GM23338 (cell line): ENCODE measurements at regions not wholly inside any gene's neighbourhood (a gene's known extent, or its start where the extent isn't known, plus 50 kb on each side); places are given as distances from the start of the nearest gene placed in this dataset.

ENCODE experiments used
- CREB1 ChIP-seq: fragments of 250-450 bp; sonication (Bioruptor Pico); IDR thresholded peaks from 2 replicates; pipeline ENCODE4 v1.5.0; 2020; ENCODE audit warnings: low read depth, mild to moderate bottlenecking, moderate library complexity
- ETS1 ChIP-seq: IDR thresholded peaks from 2 replicates; pipeline ENCODE4 v1.6.1; 2016; ENCODE audit warnings: antibody characterized with exemption
- EZH2 ChIP-seq: fragments of 200-600 bp; sonication (generic); IDR thresholded peaks from one replicate; pipeline ENCODE4 v1.8.0; 2017; ENCODE audit warnings: antibody characterized with exemption, mild to moderate bottlenecking, low read depth; ENCODE audit not compliant: unreplicated experiment
- EZH2phosphoT487 ChIP-seq: fragments of 200-600 bp; sonication (generic); IDR thresholded peaks from one replicate; pipeline ENCODE4 v1.8.1; 2018; ENCODE audit warnings: antibody characterized with exemption; ENCODE audit not compliant: unreplicated experiment
- JUNB ChIP-seq: IDR thresholded peaks from one replicate; pipeline ENCODE4 v1.6.1; 2016; ENCODE audit warnings: antibody characterized with exemption; ENCODE audit not compliant: unreplicated experiment
- POLR2AphosphoS5 ChIP-seq: IDR thresholded peaks from 2 replicates; pipeline ENCODE4 v1.6.1; 2016; ENCODE audit warnings: antibody characterized with exemption, low read depth
- ZNF114 ChIP-seq: fragments of 250-450 bp; sonication (Bioruptor Pico); IDR thresholded peaks from 2 replicates; pipeline ENCODE4 v1.5.0; 2020; ENCODE audit warnings: mild to moderate bottlenecking, moderate library complexity
- ZNF331 ChIP-seq: fragments of 250-450 bp; sonication (Bioruptor Pico); IDR thresholded peaks from 2 replicates; pipeline ENCODE4 v1.5.0; 2020; ENCODE audit warnings: low read depth, mild to moderate bottlenecking, moderate library complexity
- TF ChIP-seq, protein P1 (sequence below), 2 experiments: fragments of 200-600 bp in 1 of 2; sonication (generic) in 1 of 2; conservative IDR thresholded peaks; 2 replicates each; pipeline versions ENCODE4 v1.5.1 to v1.6.1; 2016 to 2017; ENCODE audit warnings: antibody characterized with exemption in 2 of 2, low read depth in 2 of 2, mild to moderate bottlenecking in 2 of 2, moderate library complexity in 1 of 2
- TF ChIP-seq, protein P2 (sequence below): IDR thresholded peaks from one replicate; pipeline ENCODE4 v1.6.1; 2018; ENCODE audit warnings: antibody characterized with exemption; ENCODE audit not compliant: unreplicated experiment
- TF ChIP-seq, protein P3 (sequence below): fragments of 250-450 bp; sonication (Bioruptor Pico); IDR thresholded peaks from 2 replicates; pipeline ENCODE4 v1.5.0; 2020; ENCODE audit warnings: mild to moderate bottlenecking, moderate library complexity

- TF ChIP-seq, protein P1, sequence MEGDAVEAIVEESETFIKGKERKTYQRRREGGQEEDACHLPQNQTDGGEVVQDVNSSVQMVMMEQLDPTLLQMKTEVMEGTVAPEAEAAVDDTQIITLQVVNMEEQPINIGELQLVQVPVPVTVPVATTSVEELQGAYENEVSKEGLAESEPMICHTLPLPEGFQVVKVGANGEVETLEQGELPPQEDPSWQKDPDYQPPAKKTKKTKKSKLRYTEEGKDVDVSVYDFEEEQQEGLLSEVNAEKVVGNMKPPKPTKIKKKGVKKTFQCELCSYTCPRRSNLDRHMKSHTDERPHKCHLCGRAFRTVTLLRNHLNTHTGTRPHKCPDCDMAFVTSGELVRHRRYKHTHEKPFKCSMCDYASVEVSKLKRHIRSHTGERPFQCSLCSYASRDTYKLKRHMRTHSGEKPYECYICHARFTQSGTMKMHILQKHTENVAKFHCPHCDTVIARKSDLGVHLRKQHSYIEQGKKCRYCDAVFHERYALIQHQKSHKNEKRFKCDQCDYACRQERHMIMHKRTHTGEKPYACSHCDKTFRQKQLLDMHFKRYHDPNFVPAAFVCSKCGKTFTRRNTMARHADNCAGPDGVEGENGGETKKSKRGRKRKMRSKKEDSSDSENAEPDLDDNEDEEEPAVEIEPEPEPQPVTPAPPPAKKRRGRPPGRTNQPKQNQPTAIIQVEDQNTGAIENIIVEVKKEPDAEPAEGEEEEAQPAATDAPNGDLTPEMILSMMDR (conservative IDR thresholded peaks at IDR 0.05; ENCODE audit: low read depth in 2 of 2) = no peak
- TF ChIP-seq, protein P2, sequence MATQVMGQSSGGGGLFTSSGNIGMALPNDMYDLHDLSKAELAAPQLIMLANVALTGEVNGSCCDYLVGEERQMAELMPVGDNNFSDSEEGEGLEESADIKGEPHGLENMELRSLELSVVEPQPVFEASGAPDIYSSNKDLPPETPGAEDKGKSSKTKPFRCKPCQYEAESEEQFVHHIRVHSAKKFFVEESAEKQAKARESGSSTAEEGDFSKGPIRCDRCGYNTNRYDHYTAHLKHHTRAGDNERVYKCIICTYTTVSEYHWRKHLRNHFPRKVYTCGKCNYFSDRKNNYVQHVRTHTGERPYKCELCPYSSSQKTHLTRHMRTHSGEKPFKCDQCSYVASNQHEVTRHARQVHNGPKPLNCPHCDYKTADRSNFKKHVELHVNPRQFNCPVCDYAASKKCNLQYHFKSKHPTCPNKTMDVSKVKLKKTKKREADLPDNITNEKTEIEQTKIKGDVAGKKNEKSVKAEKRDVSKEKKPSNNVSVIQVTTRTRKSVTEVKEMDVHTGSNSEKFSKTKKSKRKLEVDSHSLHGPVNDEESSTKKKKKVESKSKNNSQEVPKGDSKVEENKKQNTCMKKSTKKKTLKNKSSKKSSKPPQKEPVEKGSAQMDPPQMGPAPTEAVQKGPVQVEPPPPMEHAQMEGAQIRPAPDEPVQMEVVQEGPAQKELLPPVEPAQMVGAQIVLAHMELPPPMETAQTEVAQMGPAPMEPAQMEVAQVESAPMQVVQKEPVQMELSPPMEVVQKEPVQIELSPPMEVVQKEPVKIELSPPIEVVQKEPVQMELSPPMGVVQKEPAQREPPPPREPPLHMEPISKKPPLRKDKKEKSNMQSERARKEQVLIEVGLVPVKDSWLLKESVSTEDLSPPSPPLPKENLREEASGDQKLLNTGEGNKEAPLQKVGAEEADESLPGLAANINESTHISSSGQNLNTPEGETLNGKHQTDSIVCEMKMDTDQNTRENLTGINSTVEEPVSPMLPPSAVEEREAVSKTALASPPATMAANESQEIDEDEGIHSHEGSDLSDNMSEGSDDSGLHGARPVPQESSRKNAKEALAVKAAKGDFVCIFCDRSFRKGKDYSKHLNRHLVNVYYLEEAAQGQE = no peak
- no peak for TF ChIP-seq EZH2phosphoT487
- no peak for TF ChIP-seq POLR2AphosphoS5
- no peak for TF ChIP-seq EZH2
- TF ChIP-seq CREB1 (CRISPR knock-in tag) = no peak
- TF ChIP-seq JUNB = no peak
- no peak for TF ChIP-seq ETS1
- TF ChIP-seq, protein P3, sequence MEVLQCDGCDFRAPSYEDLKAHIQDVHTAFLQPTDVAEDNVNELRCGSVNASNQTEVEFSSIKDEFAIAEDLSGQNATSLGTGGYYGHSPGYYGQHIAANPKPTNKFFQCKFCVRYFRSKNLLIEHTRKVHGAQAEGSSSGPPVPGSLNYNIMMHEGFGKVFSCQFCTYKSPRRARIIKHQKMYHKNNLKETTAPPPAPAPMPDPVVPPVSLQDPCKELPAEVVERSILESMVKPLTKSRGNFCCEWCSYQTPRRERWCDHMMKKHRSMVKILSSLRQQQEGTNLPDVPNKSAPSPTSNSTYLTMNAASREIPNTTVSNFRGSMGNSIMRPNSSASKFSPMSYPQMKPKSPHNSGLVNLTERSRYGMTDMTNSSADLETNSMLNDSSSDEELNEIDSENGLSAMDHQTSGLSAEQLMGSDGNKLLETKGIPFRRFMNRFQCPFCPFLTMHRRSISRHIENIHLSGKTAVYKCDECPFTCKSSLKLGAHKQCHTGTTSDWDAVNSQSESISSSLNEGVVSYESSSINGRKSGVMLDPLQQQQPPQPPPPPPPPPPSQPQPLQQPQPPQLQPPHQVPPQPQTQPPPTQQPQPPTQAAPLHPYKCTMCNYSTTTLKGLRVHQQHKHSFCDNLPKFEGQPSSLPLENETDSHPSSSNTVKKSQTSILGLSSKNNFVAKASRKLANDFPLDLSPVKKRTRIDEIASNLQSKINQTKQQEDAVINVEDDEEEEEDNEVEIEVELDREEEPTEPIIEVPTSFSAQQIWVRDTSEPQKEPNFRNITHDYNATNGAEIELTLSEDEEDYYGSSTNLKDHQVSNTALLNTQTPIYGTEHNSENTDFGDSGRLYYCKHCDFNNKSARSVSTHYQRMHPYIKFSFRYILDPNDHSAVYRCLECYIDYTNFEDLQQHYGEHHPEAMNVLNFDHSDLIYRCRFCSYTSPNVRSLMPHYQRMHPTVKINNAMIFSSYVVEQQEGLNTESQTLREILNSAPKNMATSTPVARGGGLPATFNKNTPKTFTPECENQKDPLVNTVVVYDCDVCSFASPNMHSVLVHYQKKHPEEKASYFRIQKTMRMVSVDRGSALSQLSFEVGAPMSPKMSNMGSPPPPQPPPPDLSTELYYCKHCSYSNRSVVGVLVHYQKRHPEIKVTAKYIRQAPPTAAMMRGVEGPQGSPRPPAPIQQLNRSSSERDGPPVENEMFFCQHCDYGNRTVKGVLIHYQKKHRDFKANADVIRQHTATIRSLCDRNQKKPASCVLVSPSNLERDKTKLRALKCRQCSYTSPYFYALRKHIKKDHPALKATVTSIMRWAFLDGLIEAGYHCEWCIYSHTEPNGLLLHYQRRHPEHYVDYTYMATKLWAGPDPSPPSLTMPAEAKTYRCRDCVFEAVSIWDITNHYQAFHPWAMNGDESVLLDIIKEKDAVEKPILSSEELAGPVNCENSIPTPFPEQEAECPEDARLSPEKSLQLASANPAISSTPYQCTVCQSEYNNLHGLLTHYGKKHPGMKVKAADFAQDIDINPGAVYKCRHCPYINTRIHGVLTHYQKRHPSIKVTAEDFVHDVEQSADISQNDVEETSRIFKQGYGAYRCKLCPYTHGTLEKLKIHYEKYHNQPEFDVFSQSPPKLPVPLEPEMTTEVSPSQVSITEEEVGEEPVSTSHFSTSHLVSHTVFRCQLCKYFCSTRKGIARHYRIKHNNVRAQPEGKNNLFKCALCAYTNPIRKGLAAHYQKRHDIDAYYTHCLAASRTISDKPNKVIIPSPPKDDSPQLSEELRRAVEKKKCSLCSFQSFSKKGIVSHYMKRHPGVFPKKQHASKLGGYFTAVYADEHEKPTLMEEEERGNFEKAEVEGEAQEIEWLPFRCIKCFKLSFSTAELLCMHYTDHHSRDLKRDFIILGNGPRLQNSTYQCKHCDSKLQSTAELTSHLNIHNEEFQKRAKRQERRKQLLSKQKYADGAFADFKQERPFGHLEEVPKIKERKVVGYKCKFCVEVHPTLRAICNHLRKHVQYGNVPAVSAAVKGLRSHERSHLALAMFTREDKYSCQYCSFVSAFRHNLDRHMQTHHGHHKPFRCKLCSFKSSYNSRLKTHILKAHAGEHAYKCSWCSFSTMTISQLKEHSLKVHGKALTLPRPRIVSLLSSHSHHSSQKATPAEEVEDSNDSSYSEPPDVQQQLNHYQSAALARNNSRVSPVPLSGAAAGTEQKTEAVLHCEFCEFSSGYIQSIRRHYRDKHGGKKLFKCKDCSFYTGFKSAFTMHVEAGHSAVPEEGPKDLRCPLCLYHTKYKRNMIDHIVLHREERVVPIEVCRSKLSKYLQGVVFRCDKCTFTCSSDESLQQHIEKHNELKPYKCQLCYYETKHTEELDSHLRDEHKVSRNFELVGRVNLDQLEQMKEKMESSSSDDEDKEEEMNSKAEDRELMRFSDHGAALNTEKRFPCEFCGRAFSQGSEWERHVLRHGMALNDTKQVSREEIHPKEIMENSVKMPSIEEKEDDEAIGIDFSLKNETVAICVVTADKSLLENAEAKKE = no peak
- no peak for TF ChIP-seq ZNF331 (CRISPR knock-in tag)
- TF ChIP-seq ZNF114 = no peak
These were observed 64.5 kb upstream of the CADPS start for GRCh38 chr3:62939707-62940106.
